GM19372 (cell line): ENCODE measurements at regions not wholly inside any gene's neighbourhood (a gene's known extent, or its start where the extent isn't known, plus 50 kb on each side); places are given as distances from the start of the nearest gene placed in this dataset.

ENCODE experiments used
- ATAC-seq: cut with Tn5 transposase; IDR thresholded peaks from one replicate; pipeline ENCODE4 v1.9.1; 2021; ENCODE audit warnings: mild to moderate bottlenecking, low read depth, moderate library complexity; ENCODE audit not compliant: unreplicated experiment

DNA sequence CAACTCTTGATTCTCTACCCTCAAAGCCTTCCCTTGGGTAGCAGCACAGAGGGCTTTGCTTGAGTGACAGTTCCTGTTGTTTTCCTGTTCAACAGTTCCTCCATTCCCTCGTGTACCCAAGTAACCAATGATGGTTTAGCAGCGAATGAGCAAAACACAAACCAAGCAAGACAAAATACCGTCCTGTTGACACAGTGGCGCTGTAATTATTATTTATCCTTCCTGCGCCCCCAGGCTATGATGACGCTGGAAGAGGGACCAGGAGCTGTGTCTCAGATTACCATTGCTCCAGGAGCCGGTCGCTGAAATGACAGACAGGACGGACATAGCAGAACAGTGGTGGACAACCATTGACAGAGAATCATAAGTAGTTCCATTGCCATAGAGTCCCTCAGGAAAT lies 154.8 kb downstream of the GADD45G start:
- no peak for ATAC-seq

DNA sequence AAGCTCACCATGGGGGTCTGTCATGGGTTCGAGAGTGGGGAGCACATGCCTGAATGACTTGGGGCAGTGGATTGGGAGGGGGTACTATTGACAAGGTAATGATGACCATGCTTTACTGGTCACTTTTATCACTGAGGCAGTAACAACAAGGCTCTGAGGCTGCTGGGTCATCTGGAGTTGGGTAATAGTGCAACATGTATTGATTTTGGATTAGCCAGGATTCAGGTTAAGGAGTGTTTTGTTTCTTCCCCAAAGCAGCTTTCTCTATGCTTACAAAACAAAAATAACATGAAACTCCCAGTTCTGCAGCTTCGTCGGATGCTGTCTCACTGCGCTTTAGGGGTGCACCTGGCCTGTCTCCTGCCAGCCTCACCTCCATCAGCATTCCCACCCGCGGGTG lies 155.3 kb downstream of the GADD45G start:
- ATAC-seq = no peak

DNA sequence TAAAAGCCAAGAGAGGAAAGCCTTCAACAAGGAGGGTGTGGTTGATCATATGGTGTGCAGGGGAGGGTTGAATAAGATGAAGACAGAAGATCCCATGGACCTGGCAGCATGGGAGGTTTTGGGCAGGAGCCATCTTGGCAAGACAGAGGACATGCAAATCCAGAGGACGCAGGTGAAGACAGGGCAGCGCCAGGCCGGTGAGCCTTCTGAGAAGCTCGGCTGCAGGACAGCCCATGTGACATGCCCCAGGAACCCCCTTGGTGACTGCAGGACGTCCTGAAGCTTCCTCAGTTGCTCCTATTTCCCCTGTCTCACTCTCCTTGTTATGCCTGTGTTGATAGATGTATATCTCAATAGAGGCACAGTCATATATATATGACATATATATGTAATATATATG lies 159.4 kb downstream of the GADD45G start:
- no peak for ATAC-seq

DNA sequence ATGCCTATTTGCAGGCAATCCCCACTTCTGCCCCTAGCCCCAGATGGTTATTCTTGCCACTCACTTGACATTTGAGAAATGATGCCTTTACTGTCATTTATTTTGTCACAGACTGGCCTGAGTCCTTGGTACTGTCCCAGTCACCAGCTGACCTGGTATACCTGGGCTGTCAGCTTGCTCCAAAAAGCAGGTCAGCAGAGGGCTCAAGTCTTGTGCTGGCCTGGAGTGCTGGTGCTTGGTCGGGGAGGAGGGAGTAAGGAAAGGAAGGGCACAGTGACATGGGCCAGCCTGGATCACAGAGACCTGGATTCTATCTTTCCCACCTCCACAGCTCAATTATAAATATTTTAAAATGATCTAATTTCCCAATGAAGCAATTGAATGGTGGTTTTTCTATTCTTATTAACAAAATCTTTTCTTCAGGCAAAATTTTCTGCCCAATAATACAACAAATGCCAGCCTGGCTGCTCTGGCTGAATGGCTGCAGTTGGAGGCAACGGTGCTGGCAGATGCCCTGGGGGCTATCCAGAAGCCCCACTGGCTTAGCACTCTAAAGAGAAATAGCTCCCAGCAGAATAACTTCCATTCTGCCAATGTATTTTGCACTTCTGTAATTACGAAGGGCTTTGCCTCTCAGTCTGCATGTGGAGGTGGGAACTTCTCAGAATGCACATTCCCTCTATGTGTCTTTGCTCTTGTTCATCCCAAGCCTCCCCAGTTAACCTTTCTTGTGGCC lies 160.6 kb downstream of the GADD45G start:
- ATAC-seq = no peak

DNA sequence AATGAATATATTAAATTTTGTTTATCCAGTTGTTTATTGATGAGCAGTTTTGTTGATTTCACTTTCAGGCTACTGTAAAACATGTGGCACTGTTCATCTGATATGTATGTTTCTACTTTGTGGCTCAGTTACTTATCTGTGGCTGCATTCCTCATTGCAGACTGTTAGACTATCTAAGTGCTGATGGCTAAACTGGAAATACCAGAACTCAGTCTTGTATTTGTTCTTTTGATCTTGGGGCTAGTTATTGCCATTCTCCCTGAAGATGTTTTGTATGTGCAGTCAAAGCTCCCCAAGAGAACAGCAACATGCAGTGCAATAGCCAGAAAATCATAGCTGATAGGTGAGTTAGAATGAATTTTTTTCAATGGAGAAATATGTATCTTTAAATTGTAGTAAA lies 162.2 kb downstream of the GADD45G start:
- ATAC-seq = no peak

DNA sequence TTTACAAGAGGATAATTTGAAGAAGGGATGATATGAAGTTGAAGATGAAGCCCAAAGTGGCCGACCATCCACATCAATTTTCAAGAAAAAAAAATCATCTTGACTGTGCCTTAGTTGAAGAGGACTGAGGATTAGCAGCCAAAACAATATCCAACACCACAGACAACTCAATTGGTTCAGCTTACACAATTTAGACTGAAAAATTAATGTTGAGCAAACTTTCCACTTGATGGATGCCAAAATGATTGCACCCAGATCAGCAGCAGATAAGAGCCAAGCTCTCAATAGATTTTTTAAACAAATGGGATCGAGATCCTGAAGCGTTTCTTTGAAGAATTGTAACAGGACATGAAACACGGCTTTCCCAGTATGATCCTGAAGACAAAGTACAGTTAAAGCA lies 163.2 kb downstream of the GADD45G start:
- ATAC-seq = no peak

DNA sequence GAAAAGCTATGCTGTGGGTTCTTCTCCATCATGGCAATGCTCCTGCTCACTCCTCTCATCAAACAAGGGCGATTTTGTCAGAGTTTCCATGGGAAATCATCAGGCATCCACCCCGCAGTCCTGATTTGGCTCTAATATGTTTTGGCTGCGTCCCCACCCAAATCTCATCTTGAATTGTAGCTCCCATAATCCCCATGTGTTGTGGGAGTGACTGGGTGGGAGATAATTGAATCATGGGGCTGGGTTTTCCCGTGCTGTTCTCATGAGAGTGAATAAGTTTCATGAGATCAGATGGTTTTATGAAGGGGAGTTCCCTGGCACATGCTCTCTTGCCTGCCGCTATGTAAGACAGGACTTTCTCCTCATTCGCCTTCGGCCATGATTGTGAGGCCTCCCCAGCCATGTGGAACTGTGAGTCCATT lies 163.8 kb downstream of the GADD45G start:
- no peak for ATAC-seq

DNA sequence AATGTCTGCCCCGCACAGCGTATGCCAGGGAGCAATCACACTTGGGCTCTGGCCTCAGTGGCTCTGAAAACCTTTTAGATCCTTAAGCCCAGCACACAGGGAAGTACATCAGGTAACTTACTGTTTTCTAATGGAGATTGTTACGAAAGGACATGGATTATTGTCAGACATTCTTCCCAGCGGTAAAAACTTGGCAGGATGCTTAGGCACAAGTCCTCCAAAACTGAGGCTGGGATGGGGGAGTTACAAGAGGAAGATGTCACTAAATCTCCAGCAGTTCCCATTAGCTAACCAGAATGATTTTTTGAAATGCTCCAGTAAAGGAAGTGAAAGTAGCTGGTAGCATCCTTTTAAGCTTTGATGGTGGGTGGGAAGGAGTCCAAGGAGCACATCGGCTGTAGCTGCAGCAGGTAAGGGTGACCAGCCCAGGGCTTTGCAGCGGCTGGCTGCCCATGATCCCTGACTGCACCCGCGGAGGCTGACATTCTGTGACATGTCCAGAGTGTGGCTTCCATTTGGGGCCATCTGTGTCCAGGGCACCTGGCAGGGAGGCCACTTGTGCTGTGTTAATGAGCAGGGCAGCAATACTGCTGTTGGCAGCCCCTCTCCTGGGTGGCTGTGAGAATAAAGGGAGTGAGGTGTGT lies 165.8 kb downstream of the GADD45G start:
- ATAC-seq = no peak

DNA sequence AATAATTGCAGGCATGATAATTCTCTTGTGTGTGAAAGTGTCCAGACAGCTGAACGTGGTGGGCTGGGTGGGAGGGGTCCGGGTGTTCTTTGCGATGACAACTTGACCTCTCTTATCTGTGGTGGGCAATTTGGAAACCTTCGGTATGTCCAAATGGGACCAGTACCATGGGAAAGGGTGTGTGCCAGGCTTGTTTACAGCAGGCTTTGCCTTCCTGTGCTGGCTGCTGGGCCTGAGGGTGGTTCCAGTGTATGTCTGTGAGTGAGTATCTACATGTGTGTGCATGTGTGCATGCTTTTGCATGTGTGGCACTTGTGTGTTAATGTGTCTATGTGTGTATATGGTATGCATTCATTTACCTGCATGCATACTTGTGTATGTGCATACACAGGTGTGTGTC lies 166.4 kb downstream of the GADD45G start:
- ATAC-seq = no peak

DNA sequence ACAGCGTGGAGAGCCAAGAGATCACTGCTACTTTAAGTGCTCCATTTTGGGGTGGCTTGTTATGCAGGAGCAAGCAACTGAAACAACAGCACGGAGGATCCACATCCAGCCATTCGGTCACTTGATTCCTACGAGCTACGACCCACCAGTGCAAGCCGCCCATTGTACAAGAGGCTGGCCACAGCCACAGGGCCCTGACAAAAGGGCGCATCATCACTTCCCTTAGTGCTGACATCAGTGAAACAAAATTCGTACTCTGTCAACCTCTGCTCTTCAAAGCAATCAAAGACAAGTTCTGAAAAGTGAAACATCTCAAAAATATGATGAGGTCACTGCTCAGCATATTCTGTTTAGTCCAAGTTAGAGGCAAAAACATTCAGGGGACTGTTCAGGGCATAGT lies 168.4 kb downstream of the GADD45G start:
- ATAC-seq = no peak

DNA sequence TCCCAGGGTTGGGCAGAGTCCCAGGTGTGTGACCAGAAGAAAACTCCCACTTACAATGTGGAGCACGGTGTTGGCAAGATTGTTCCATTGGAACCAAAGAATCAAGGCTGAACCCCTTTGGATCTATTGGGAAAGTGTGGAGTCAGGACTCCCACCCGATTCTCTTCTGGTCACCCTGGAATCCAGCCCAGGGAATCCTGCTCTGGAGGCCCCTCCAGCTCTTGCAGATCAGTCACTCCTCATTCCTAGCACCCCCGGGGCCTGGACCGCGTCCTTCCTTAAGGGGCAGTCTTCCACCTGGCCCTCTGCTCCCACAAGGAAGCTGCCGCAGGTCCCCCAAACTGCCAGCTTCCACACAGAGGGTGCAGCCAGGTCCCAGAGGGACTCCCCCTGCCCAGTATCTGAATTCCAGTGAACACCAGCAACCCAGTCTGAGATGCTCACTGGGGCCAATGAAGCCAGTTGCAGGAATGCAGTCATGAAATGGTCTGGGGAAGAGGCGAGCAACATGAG lies 170.1 kb downstream of the GADD45G start:
- no peak for ATAC-seq

DNA sequence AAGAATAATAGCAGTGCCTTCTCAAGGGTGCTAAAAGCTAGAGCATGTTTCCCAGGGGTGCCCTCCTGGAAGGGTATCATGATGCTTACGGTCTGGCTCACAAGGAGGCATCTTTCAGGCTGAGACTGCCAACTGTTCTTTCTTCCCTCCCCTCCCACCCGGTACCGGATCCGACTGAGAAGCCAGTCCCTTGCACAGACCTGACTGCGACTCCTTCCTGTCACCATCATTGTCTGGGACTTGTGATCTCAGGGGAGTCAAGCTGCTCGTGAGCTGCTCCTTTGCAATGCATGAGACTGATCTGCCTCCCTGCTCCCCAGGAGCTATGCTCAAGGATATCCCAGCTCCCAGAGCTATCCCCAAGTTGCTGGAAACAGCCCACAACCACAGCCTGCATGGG lies 170.8 kb downstream of the GADD45G start:
- ATAC-seq = no peak

DNA sequence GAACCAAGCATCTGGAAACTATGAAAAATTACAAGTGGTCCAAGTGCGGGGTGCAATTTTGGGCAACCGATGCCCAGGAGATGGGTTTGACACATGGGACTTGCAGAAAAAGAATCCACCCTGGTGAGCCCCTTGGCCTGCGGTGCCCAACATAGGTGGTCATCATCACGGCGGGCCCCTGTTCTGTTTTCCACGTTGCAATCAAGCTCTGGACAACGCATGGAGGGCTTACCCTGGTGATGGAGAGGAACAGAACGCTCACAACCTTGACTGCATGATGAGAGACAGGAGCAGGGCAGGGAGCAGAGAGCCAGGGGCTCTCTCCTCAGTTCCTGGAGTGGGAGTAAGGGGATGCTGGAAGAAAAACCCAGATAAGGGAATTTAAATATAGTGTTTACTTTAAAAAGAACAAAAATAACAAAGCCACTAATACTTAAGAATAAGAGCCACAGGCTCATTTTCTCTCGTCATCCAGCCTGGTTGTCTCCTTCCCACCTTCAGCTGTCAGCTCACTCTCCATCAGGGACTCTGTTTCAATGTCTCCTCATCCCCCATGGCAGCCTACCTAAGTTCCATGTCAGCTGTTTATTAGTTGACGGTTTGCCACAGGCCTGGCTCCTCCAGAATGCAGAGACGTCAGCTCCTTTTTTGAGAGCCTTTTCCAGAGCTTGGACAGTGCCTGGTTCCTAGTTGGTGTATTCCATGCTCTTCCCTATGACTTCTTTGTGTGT lies 172.1 kb downstream of the GADD45G start:
- ATAC-seq = no peak

DNA sequence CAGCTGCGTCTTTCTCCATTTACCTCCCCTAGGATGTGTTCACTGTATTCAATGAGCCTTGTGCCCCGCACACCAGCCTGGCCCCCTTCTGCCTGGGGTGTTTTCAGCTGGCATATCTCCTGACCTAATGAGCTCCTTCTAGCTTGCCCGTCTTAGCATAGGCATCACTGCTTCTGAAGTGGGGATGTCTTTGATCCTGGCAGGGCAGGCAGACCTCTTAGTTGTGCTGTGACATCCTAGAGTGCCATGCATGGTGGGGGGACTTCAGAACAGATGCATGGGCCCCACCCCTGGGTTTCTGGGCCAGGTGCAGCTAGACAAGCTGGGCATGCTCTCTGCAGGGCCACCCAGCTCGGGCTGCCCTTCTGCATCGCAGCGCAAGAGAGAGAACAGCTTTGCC lies 172.7 kb downstream of the GADD45G start:
- no peak for ATAC-seq

DNA sequence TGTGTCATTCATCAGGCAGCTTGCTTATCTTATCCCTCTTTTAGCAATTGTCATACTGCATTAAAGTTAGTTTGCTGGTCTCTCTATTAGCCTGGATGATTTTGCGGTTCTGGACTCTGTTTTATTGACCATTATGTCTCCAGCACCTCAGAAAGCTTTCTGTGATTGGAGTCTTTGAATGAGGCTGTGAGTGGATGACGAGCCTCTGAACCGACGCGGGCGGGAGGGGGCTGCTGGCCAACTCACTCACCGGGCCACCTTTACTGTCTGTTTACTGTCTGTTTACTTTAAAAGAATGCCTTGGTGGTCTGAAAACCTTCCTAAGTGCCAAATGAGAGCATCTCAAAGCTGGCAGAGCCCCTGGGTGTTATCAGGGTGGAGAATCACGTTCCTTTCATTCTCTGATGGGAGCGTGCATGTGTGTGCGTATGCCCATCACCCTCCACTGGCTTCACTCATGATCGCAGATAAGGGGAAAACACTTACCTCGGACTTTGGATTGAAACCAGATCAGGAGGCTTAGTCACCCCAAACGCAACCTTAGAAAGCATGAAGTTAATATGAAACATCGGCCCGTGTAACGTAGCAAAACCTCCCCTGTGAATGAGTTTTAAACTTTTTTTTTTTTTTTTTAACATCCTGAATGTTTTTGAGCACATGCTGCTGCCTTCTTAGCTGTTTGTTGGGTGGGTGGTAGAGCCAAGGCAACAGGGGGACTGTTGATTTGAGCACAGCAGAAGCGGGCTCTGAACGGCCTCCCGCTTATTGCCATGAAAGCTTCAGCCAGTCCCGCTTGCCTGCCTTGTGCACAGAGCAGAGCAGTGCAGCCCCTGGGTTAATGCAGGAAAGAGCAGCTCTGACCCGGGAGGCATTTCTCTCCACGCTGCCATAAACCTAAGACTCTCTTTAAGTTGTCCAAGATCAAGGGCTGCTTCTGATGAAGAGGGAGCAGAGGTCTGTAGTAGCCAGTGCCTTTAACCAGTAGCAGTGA lies 173.6 kb downstream of the GADD45G start:
- no peak for ATAC-seq

DNA sequence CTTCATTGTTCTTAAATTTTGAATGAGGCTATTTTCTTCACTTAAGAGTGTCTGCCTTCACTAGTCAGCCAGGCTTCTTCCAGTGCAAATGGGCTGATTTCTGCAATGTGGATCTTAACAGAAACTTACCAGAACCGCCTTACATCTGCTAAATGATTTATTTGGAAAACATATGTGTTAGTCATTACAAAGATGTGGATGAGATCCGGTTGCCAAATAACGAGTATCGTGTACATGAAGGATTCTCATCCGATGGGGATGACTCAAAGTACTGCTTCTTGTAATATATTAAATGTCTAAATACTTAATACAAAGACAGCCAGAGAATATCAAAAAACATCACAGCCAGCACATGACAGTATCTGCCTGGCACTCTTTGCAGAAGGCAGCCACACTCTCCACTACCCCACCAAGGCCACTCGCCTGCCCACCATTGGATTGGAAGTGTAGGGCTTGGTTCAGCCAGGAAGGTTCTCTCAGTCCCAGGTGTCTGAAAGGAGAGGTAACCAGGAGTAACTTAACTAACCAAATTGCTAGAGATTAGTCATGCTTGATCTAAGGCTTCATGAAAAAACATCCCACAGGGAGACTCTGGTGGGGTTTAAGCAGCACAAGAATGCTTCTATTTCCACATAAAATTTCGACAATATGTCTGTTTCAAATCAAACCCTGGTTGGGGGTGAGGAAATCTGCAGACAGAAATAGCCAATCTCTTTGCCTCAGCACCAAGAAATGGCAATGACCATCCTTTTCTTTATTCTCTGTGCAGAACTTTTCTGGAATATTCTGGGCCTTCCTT lies 174.8 kb downstream of the GADD45G start:
- no peak for ATAC-seq

DNA sequence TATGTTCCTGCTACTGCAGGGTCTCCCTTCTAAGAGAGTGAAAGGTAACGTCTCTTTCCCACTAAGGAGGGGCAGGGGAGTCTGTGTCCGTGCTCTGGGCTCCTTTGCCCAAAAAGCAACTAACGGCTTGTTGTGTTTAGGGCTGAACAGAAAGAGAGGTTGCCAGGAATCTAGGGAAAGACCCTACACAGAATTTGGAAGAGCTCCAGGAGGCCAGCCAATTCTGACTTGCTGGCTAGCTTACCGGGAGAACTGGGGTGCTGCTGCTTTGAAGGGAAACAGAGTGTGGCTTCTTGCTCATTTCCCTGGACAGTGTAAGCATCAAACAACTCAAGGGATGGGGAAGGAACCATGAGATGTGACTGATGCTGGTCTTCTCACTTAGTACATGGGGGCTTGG lies 176.1 kb downstream of the GADD45G start:
- ATAC-seq = no peak

DNA sequence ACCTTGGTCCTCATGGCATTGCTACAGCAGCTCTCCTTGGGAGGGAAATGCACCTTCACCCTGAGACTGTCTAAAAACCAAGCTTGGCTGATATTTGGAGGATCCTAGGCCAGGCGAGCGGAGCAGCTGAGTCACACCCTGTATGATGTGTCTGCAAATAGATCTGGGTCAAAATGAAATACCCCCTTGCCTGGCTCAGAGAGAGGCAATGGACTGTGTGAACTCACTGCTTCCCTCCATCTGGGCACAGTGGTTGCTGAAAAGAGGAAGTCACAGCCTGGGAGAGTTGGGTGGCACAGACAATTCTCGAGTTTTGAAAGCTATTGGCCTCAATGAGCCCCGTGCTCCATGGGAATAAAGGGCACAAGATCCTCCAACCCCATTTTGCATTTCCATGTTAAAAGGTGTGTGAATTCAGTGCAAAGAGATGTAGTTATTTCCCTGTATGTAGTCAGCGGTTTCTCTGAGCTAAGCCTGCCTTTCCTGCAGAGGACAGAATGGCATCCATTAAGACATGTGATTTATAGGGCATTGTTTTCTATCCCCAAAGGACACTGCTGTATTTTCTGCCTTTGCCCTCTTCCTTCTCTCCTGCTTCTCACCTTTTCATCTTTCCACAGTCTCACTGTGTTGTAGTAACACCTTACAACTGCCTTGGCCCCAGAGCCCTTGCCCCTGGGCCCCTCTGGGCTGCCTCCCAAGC lies 177.2 kb downstream of the GADD45G start:
- no peak for ATAC-seq

DNA sequence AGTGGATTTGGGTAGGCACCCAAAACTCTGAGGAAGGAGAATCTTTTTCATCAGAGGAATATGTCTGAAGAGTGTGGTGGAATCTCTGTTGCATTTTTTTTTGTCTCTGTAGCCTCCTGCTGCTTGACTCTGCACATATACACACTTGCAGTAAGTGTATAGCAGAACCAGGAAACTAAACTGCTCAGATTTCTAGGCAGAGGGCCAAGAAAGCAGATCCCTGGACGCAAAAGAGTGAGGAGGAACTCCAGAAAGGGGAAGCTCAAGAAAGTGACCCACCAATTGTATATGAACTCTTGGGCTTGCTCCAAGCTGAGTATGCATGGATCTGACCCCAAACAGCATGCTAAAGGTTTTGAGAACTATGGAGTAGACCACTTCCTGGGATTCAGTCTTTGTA lies 181.8 kb downstream of the GADD45G start:
- no peak for ATAC-seq
